ENCODE measurements at regions not wholly inside any gene's neighbourhood (a gene's known extent, or its start where the extent isn't known, plus 50 kb on each side); places are given as distances from the start of the nearest gene placed in this dataset.
"Not testable (repeated sequence)": the region's sequence is repeated elsewhere in the genome, so short reads cannot be mapped to it uniquely, and the experiment has no call there.

DNA sequence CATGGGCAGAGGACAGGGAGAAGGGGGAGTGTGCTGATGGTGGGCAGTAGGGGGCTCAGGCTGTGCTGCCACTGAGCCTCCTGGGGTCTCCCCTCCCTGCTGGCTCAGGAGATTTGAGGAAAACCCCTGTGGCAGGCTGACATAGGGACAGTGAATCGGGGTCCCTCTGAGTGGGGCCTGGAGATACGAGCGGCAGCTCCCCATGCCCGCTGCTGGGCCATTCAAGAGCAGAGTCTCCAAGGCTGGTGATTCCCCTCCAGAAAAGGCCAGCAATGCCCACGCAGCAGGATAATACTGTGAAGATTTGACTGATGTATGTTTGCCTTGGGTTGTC is 288.7 kb upstream of the SFSWAP start:
- Histone ChIP-seq H3K4me1 (ENCODE audit: insufficient read depth, low read length) (no peaks in the 10 kb centered on the region), H3K4me3 (ENCODE audit: low read depth in 1 of 2, low read length in 2 of 2) (no peak overlapping the region), H3K36me3 (ENCODE audit: insufficient read depth, low read length) (no peaks in the 10 kb centered on the region), H3K9ac (ENCODE audit: low read length) (no peak overlapping the region), H3K9me3 (ENCODE audit: low read length) (no peaks in the 10 kb centered on the region), H3K27ac (ENCODE audit: low read depth, low read length) (no peak overlapping the region), H3K27me3 (ENCODE audit: control insufficient read depth in 1 of 2, insufficient read depth in 2 of 2, low read length in 2 of 2) (no peaks in the 10 kb centered on the region)

DNA sequence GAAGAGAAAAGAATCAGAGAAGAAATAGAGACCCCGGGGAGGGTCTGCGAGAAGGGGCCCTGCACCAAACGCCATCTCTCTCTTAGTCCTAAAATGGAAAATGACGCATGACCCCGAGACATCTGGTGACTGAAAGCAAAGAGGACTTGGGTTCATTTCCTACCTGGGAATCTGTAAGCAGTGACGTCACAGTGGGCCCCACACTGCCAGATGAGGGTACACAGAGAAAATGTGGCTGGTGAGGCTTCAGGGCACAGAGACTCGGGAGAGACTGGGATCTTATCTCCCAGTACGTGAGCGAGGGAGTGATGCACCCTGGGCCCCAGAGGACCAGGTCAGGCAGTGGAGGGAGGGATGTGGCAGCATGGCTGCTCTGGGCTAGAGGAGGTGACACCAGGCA is 288.1 kb upstream of the SFSWAP start:
- no peaks in the 10 kb centered on the region for H3K9me3 ChIP-seq (ENCODE audit: low read length)
- no peaks in the 10 kb centered on the region for H3K4me1 ChIP-seq (ENCODE audit: insufficient read depth, low read length)
- H3K36me3 ChIP-seq (ENCODE audit: insufficient read depth, low read length), result no peaks in the 10 kb centered on the region
- H3K4me3 ChIP-seq (ENCODE audit: low read depth in 1 of 2, low read length in 2 of 2), result no peak overlapping the region
- H3K9ac ChIP-seq (ENCODE audit: low read length), result no peak overlapping the region
- H3K27ac ChIP-seq (ENCODE audit: low read depth, low read length), result no peak overlapping the region
- H3K27me3 ChIP-seq (ENCODE audit: control insufficient read depth in 1 of 2, insufficient read depth in 2 of 2, low read length in 2 of 2), result no peaks in the 10 kb centered on the region

DNA sequence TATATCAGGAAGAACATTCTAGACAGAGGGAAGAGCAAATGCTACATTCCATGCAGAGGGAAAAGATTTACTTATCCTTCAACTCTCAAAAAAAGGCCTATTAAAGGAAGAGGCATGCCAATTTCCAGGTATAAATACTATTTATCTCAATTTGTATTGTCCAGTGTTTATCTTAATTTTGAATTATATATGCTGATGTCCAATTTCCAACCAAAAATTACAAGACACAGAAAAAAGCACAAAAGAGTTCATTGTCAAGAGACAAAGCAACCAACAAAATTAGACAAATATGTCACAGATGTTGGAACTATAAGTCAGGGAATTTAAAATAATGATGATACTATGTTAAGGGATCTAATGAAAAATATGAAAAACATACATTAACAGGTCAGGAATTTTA is 286.6 kb upstream of the SFSWAP start:
- H3K4me3 ChIP-seq (ENCODE audit: low read depth in 1 of 2, low read length in 2 of 2), result no peak overlapping the region
- no peaks in the 10 kb centered on the region for H3K27me3 ChIP-seq (ENCODE audit: control insufficient read depth in 1 of 2, insufficient read depth in 2 of 2, low read length in 2 of 2)
- no peaks in the 10 kb centered on the region for H3K4me1 ChIP-seq (ENCODE audit: insufficient read depth, low read length)
- H3K36me3 ChIP-seq (ENCODE audit: insufficient read depth, low read length), result no peaks in the 10 kb centered on the region
- no peaks in the 10 kb centered on the region for H3K9me3 ChIP-seq (ENCODE audit: low read length)
- no peak overlapping the region for H3K9ac ChIP-seq (ENCODE audit: low read length)
- H3K27ac ChIP-seq (ENCODE audit: low read depth, low read length), result no peak overlapping the region

DNA sequence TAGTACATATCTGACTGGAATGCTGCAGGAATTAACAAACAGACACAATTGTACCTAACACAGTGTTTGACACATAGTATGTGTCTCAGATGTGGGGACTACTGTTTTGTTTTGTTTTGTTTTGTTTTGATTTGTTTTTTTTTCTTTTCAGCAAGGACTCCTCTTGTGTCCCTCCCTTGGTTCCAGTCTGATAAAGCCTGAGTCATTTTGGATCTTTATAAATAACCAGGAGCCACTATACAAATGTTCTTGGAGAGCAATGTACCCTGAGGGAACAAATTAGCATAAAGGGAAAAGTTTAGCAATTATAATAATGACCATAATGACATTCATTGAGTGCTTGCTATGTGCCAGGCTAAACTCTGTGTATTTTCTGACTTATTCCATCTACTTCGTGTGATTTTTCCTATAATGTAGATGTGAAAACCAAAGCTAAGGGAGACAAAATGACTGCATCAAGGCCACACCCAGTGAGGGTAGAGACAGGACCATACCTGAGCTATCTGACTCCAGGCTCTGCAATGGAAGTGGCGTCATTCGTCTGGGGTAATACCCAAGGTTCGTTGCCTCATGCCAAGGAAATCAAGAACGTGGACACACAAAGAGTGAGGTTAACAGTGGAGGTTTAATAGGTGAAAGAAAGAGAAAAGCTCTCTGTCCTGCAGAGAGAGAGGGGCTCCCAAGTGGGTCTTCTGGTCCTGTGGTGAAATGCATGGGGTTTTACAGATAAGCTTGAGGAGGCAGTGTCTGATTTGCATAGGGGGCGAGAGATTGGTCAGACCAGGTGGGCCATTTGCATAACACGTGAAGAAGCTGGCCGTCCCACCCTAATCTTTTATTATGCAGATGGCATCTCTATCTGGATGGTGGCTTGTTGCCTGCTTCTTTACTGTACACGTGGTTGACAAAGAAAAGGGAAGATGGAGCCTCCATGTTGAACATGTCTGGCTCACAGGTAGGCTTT is 285.5 kb upstream of the SFSWAP start:
- no peaks in the 10 kb centered on the region for H3K4me1 ChIP-seq (ENCODE audit: insufficient read depth, low read length)
- no peaks in the 10 kb centered on the region for H3K27me3 ChIP-seq (ENCODE audit: control insufficient read depth in 1 of 2, insufficient read depth in 2 of 2, low read length in 2 of 2)
- H3K27ac ChIP-seq (ENCODE audit: low read depth, low read length), result no peak overlapping the region
- H3K9me3 ChIP-seq (ENCODE audit: low read length), result peaks cover 6% of the 10 kb centered on the region
- no peak overlapping the region for H3K4me3 ChIP-seq (ENCODE audit: low read depth in 1 of 2, low read length in 2 of 2)
- no peaks in the 10 kb centered on the region for H3K36me3 ChIP-seq (ENCODE audit: insufficient read depth, low read length)
- H3K9ac ChIP-seq (ENCODE audit: low read length), result no peak overlapping the region

DNA sequence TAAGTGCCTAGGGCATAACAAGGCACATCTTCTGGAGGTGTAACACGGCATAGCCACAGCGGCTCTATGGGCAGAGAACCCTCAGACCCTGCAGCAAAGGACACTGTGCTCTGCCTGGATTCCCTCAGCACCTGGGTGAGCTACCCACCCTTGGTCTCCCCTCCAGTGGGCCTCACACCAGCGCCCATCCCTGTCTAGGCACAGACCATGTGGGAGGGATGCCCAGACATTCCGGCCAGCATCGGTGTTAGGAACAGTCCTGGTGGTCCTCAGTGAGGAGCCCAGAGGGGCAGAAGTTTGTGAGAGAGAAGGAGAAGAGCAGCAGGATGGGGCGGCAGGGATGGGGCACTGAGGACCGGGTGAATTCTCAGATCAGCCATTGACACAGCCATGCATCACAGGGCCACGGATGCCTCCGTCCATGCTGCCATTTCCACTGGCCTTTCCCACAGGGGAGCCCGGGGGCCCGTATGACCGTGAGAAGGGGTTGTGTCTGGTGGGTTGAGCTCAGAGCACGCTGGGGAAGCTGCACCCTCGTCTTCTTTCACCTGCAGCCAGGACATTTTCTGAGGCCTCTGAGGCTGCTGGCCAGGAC is 282.7 kb upstream of the SFSWAP start:
- Histone ChIP-seq H3K36me3 (ENCODE audit: insufficient read depth, low read length) (no peaks in the 10 kb centered on the region), H3K27ac (ENCODE audit: low read depth, low read length) (no peak overlapping the region), H3K9me3 (ENCODE audit: low read length) (peaks cover 6% of the 10 kb centered on the region), H3K9ac (ENCODE audit: low read length) (no peak overlapping the region), H3K4me3 (ENCODE audit: low read depth in 1 of 2, low read length in 2 of 2) (no peak overlapping the region), H3K4me1 (ENCODE audit: insufficient read depth, low read length) (no peaks in the 10 kb centered on the region), H3K27me3 (ENCODE audit: control insufficient read depth in 1 of 2, insufficient read depth in 2 of 2, low read length in 2 of 2) (peaks cover 0 to 7% of the 10 kb centered on the region in 2 donors)

DNA sequence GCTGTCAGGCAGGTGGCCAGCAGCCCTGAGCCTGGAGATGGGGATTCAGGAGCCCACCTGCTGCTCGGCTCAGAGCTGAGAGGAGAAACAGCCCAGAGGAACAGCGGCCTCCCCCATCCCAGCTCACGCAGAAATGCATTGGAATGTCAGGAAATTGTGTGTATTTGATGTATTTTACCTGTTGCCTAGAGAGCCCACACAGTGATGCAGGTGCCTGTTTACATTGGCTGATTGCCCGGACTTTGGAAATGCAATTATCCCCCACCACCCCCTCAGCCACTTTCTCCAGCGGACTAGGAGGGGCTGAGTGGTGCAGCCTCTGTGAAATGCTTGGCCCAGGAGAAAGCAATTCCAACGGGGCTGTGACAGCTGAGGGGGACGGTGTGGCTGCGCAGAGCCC is 281.7 kb upstream of the SFSWAP start:
- H3K9me3 ChIP-seq (ENCODE audit: low read length); H3K4me1 ChIP-seq (ENCODE audit: insufficient read depth, low read length); H3K4me3 ChIP-seq (ENCODE audit: low read depth in 1 of 2, low read length in 2 of 2); H3K27ac ChIP-seq (ENCODE audit: low read depth, low read length); H3K9ac ChIP-seq (ENCODE audit: low read length); H3K36me3 ChIP-seq (ENCODE audit: insufficient read depth, low read length); H3K27me3 ChIP-seq (ENCODE audit: control insufficient read depth in 1 of 2, insufficient read depth in 2 of 2, low read length in 2 of 2): not testable (repeated sequence)

DNA sequence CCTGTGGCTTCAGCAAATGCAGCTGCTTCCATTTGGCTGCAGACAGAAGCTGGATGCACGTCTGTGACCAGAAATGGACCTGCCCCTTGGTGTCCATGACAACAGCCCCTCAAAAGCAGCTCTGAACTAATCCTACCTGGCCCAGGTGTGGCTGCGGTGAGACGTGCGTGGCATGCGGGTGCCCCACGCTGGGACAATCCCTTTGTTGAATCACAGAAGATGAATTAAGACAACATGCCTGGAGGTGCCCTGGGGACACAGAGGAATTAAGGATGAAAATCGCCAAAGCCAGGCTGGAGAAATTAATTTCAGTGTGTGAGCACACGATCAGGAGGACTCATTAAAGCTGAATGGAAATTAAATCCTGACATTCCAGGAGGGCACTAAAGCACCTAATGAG is 281.2 kb upstream of the SFSWAP start:
- not testable (repeated sequence) for H3K27ac ChIP-seq (ENCODE audit: low read depth, low read length); H3K4me1 ChIP-seq (ENCODE audit: insufficient read depth, low read length); H3K4me3 ChIP-seq (ENCODE audit: low read depth in 1 of 2, low read length in 2 of 2); H3K27me3 ChIP-seq (ENCODE audit: control insufficient read depth in 1 of 2, insufficient read depth in 2 of 2, low read length in 2 of 2); H3K36me3 ChIP-seq (ENCODE audit: insufficient read depth, low read length); H3K9me3 ChIP-seq (ENCODE audit: low read length); H3K9ac ChIP-seq (ENCODE audit: low read length)

DNA sequence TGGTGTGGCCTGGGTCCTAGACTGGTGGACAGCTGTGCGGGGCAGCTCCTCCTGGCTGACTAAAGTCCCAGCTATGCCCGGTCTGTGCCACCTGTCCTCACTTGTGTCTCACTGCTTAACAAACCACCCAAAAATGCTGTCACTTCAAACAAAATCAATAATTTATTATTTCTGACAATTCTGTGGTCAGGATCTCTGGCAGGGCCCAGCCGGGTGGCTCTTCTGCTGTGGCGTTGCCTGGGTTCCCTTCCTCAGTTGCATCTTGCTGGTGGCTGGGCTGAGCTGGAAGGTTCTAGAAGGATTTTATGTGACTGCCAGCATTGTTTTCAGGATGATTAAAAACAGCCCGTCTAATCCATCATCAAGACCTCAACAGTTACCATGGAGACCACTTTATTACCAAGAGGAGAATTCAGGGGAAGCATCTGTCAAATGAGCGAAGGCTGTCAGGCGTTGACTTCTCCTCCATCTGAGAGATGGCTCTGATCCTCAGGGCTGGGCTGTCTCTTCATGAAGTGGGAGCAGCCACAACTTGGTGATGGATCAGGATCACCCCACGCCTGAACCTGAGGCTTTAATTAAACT is 280.6 kb upstream of the SFSWAP start:
- Histone ChIP-seq H3K9ac (ENCODE audit: low read length) (no peak overlapping the region), H3K27ac (ENCODE audit: low read depth, low read length) (no peak overlapping the region), H3K36me3 (ENCODE audit: insufficient read depth, low read length) (no peaks in the 10 kb centered on the region), H3K4me1 (ENCODE audit: insufficient read depth, low read length) (no peaks in the 10 kb centered on the region), H3K9me3 (ENCODE audit: low read length) (peaks cover 6% of the 10 kb centered on the region), H3K27me3 (ENCODE audit: control insufficient read depth in 1 of 2, insufficient read depth in 2 of 2, low read length in 2 of 2) (peaks cover 0 to 7% of the 10 kb centered on the region in 2 donors), H3K4me3 (ENCODE audit: low read depth in 1 of 2, low read length in 2 of 2) (no peak overlapping the region)

DNA sequence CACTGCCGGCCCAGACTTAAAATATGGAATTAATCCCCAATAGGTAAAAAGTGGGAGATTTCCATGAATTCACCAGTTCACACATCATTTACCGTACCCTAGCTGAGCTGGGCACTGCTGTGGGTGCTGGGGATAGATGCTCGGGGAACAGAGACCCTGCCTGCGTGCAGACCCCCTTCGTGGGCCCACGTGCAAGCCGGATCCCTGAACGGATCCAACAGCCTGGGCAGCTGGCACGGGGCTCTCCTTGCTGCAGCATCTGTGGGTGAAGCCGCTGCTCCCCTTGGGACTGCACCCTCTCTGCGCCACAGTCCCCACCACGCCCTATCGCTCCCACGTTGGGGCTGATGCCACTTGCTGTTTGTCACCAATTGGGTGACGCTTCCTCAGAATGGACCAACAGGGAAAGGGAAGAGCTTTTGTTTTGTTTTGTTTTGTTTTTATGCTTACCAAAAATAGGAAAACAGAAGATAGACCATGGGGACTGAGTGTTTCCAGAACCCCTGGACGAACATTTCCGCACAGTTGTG is 279.7 kb upstream of the SFSWAP start:
- not testable (repeated sequence) for H3K27ac ChIP-seq (ENCODE audit: low read depth, low read length); H3K4me3 ChIP-seq (ENCODE audit: low read depth in 1 of 2, low read length in 2 of 2); H3K9me3 ChIP-seq (ENCODE audit: low read length); H3K9ac ChIP-seq (ENCODE audit: low read length); H3K4me1 ChIP-seq (ENCODE audit: insufficient read depth, low read length); H3K27me3 ChIP-seq (ENCODE audit: control insufficient read depth in 1 of 2, insufficient read depth in 2 of 2, low read length in 2 of 2); H3K36me3 ChIP-seq (ENCODE audit: insufficient read depth, low read length)

DNA sequence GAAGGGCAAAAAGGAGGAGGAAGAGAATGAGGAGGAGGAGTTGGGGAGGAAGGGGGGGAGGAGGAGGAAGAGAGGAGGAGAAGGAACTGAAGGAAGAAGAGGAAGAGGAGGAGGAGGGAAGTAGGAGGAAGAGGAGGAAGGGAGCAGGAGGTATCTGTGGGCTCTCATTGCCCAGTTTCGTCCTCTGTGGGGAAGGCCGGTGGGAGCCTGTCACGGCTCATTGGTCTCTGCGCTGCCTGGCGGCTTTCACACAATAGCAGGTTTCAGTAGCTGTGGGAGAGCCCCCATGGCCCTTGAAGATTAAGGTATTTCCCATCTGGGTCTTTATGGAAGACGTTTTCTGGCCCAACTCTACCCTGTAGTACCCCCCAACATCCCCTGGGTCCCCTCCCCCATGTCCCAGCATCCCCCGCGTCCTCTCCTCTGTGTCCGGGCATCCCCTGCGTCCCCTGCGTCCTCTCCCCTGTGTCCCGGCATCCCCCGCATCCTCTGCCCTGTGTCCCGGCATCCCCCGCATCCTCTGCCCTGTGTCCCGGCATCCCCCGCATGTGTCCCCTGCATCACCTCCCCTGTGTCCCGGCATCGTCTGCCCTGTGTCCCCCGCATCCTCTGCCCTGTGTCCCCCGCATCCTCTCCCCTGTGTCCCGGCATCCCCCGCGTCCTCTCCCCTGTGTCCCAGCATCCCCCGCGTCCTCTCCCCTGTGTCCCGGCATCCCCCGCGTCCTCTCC is 278.2 kb upstream of the SFSWAP start:
- H3K9ac ChIP-seq (ENCODE audit: low read length), result no peak overlapping the region

More for the DNA sequence above, 278.2 kb upstream of the SFSWAP start:
- H3K9me3 ChIP-seq (ENCODE audit: low read length), result peaks cover 6% of the 10 kb centered on the region
- no peaks in the 10 kb centered on the region for H3K4me1 ChIP-seq (ENCODE audit: insufficient read depth, low read length)
- no peak overlapping the region for H3K27ac ChIP-seq (ENCODE audit: low read depth, low read length)
- no peaks in the 10 kb centered on the region for H3K36me3 ChIP-seq (ENCODE audit: insufficient read depth, low read length)
- H3K27me3 ChIP-seq (ENCODE audit: control insufficient read depth in 1 of 2, insufficient read depth in 2 of 2, low read length in 2 of 2), result peaks cover 0 to 10% of the 10 kb centered on the region in 2 donors
- no peak overlapping the region for H3K4me3 ChIP-seq (ENCODE audit: low read depth in 1 of 2, low read length in 2 of 2)

Measured in muscle layer of colon (tissue), 2 donors.